MM.1S (cell line): ENCODE measurements at regions not wholly inside any gene's neighbourhood (a gene's known extent, or its start where the extent isn't known, plus 50 kb on each side); places are given as distances from the start of the nearest gene placed in this dataset.

ENCODE experiments used
- DNase-seq: peaks from one replicate; pipeline ENCODE4 v3.0.0-alpha.2; 2015
- H2AFZ ChIP-seq: fragments of 300-600 bp; sonication (generic); 2 replicates; pipeline ENCODE4 v1.6.0; 2016; ENCODE audit warnings: antibody characterized with exemption, low read length
- H3F3A ChIP-seq: fragments of 300-600 bp; sonication (generic); 2 replicates; pipeline ENCODE4 v1.6.1; 2016; ENCODE audit warnings: mild to moderate bottlenecking, antibody characterized with exemption, low read length, moderate library complexity, mixed read lengths; ENCODE audit not compliant: insufficient read depth
- H3K27ac ChIP-seq: fragments of 300-600 bp; sonication (generic); 2 replicates; pipeline ENCODE4 v1.5.1; 2016; ENCODE audit warnings: mild to moderate bottlenecking, low read length
- H3K27me3 ChIP-seq: fragments of 300-600 bp; sonication (generic); replicated peaks from 2 replicates; pipeline ENCODE4 v1.6.0; 2016; ENCODE audit warnings: low read length; ENCODE audit not compliant: insufficient read depth
- H3K36me3 ChIP-seq: fragments of 300-600 bp; sonication (generic); replicated peaks from 2 replicates; pipeline ENCODE4 v1.6.1; 2016; ENCODE audit warnings: mild to moderate bottlenecking, low read length, mixed read lengths; ENCODE audit not compliant: insufficient read depth
- H3K4me1 ChIP-seq: fragments of 300-600 bp; sonication (generic); 2 replicates; pipeline ENCODE4 v1.6.1; 2016; ENCODE audit warnings: low read length, mixed read lengths
- H3K4me2 ChIP-seq: fragments of 300-600 bp; sonication (generic); 2 replicates; pipeline ENCODE4 v1.6.0; 2016; ENCODE audit warnings: low read depth, low read length
- H3K4me3 ChIP-seq: fragments of 300-600 bp; sonication (generic); 2 replicates; pipeline ENCODE4 v1.5.1; 2016; ENCODE audit warnings: low read length, mixed read lengths
- H3K79me2 ChIP-seq: fragments of 300-600 bp; sonication (generic); 2 replicates; pipeline ENCODE4 v1.6.1; 2016; ENCODE audit warnings: mixed run types, low read length, mixed read lengths
- H3K9ac ChIP-seq: fragments of 300-600 bp; sonication (generic); 2 replicates; pipeline ENCODE4 v1.6.1; 2016; ENCODE audit warnings: low read length, mixed read lengths
- H3K9me2 ChIP-seq: fragments of 300-600 bp; sonication (generic); replicated peaks from 2 replicates; pipeline ENCODE4 v1.6.1; 2016; ENCODE audit warnings: mild to moderate bottlenecking, low read length, mixed read lengths; ENCODE audit not compliant: insufficient read depth
- H3K9me3 ChIP-seq: fragments of 300-600 bp; sonication (generic); replicated peaks from 2 replicates; pipeline ENCODE4 v1.6.1; 2016; ENCODE audit warnings: mild to moderate bottlenecking, low read length, mixed read lengths; ENCODE audit not compliant: insufficient read depth
- H4K20me1 ChIP-seq: fragments of 300-600 bp; sonication (generic); 2 replicates; pipeline ENCODE4 v1.6.1; 2016; ENCODE audit warnings: mild to moderate bottlenecking, low read length, moderate library complexity, mixed read lengths; ENCODE audit not compliant: insufficient read depth
- EZH2 ChIP-seq: fragments of 300-600 bp; sonication (generic); optimal IDR thresholded peaks from 2 replicates; pipeline ENCODE3; 2017; ENCODE audit warnings: low read depth, mild to moderate bottlenecking, antibody characterized with exemption, low read length, mixed read lengths
- EZH2phosphoT487 ChIP-seq: fragments of 300-600 bp; sonication (generic); IDR thresholded peaks from 2 replicates; pipeline ENCODE4 v1.6.1; 2018; ENCODE audit warnings: antibody characterized with exemption, low read length
- TF ChIP-seq, protein P1 (sequence below): fragments of 300-600 bp; sonication (generic); IDR thresholded peaks from 2 replicates; pipeline ENCODE4 v1.5.1; 2016; ENCODE audit warnings: antibody characterized with exemption, low read length, mixed read lengths

DNA sequence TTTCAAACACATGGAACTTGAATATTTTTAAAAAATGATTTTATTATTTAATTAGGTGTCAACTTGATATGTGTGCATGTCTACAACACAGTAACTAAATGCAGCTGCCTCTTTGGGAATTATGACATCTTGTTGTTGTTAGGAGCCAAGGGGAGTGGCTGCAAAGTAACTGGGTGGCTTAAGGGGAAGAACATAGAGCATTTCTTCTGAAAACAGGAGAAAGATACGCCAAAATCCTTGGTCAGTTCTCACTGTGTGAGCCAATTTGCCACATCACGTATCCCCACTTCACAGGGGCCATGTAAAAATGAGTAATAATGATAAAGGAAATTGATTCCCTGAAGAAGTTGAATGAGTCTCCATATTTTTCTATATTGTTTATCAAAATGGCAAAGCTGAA lies 309.8 kb upstream of the COL3A1 start:
- Histone ChIP-seq H3K27me3 (no peaks in the 10 kb centered on the region), H3K9ac (no peak overlapping the region), H3K4me1 (no peaks in the 10 kb centered on the region), H3K4me2 (no peak overlapping the region), H3F3A (no peaks in the 10 kb centered on the region; the same call in 1 of the 2 replicates), H3K9me2 (no peaks in the 10 kb centered on the region), H4K20me1 (no peaks in the 10 kb centered on the region), H3K36me3 (no peaks in the 10 kb centered on the region), H2AFZ (no peak overlapping the region), H3K4me3 (no peak overlapping the region), H3K9me3 (no peaks in the 10 kb centered on the region), H3K79me2 (no peaks in the 10 kb centered on the region), H3K27ac (no peak overlapping the region)
- TF ChIP-seq, protein P1, sequence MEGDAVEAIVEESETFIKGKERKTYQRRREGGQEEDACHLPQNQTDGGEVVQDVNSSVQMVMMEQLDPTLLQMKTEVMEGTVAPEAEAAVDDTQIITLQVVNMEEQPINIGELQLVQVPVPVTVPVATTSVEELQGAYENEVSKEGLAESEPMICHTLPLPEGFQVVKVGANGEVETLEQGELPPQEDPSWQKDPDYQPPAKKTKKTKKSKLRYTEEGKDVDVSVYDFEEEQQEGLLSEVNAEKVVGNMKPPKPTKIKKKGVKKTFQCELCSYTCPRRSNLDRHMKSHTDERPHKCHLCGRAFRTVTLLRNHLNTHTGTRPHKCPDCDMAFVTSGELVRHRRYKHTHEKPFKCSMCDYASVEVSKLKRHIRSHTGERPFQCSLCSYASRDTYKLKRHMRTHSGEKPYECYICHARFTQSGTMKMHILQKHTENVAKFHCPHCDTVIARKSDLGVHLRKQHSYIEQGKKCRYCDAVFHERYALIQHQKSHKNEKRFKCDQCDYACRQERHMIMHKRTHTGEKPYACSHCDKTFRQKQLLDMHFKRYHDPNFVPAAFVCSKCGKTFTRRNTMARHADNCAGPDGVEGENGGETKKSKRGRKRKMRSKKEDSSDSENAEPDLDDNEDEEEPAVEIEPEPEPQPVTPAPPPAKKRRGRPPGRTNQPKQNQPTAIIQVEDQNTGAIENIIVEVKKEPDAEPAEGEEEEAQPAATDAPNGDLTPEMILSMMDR = no peak
- TF ChIP-seq EZH2 (no peak), EZH2phosphoT487 (no peak)
- DNase-seq = no peak

DNA sequence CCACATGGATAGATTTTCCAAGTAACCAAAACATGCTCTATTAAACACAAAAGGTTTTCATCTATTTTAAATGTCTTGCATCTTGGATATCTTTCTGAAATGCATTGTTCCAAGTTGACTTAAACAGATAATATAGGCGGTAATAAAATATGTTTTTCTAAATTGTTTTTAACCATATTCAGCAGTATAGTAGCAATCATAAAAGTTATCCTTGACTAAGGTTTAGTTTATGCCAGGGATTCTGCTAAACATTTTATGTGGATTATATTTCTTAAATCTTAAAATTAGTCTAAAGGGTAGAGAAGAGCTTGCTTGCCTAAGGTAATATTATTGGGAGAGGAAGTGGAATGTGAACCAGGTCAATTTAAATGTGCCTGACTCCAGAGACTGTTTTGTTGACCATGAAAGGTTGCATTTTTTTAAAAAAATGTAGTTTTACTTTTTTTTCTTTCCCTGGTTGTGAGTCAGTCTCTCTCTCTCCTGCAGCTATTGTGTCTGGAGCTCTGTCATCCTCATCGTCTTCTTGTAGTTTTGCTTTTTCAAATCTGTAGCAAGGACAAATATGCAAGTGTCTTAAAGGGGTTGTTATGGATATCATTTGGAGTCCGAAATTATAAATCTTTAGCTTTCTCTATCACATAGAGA lies 309.1 kb upstream of the COL3A1 start:
- Histone ChIP-seq H3K27me3 (no peaks in the 10 kb centered on the region), H4K20me1 (no peaks in the 10 kb centered on the region), H3K9me2 (no peaks in the 10 kb centered on the region), H3K4me3 (no peak overlapping the region), H3K9me3 (no peaks in the 10 kb centered on the region), H3K27ac (no peak overlapping the region), H3K9ac (no peak overlapping the region), H3F3A (no peaks in the 10 kb centered on the region), H3K4me1 (no peaks in the 10 kb centered on the region), H3K4me2 (no peak overlapping the region), H3K36me3 (no peaks in the 10 kb centered on the region), H3K79me2 (no peaks in the 10 kb centered on the region), H2AFZ (no peak overlapping the region)
- no peak for TF ChIP-seq EZH2
- TF ChIP-seq EZH2phosphoT487 = no peak
- TF ChIP-seq, protein P1 = no peak
- no peak for DNase-seq

DNA sequence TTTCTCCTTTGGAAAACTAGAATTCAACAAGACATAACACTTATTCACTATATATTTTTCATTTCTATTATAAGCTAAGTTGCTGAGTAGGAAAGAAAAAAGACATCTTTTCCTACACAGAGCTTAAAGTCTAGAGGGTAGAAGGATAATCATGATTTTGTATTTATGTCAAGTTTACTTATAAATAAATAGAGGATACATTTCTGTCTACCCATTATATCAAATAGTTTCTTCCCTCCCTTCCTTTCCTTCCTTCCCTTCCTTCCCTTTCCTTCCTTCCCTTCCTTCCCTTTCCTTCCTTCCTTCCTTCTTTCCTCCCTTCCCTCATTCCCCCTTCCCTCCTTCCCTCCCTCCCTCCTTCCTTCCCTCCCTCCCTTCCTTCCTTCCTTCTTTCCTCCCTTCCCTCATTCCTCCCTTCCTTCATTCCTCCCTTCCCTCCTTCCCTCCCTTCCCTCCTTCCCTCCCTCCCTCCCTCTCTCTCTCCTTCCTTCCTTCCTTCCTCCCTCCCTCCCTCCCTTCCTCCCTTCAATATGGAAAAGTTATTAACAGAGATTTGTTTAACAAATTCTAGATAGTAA lies 308.4 kb upstream of the COL3A1 start:
- Histone ChIP-seq H3K36me3 (no peaks in the 10 kb centered on the region), H3K9me2 (no peaks in the 10 kb centered on the region), H3K4me3 (no peak overlapping the region), H3F3A (no peaks in the 10 kb centered on the region), H3K27me3 (no peaks in the 10 kb centered on the region), H3K79me2 (no peaks in the 10 kb centered on the region), H3K27ac (no peak overlapping the region), H3K9ac (no peak overlapping the region), H3K4me2 (no peak overlapping the region), H3K4me1 (no peaks in the 10 kb centered on the region), H3K9me3 (no peaks in the 10 kb centered on the region), H4K20me1 (no peaks in the 10 kb centered on the region), H2AFZ (no peak overlapping the region)
- TF ChIP-seq, protein P1 = no peak
- TF ChIP-seq EZH2 = no peak
- no peak for DNase-seq
